HG02678 (cell line): ENCODE measurements at regions not wholly inside any gene's neighbourhood (a gene's known extent, or its start where the extent isn't known, plus 50 kb on each side); places are given as distances from the start of the nearest gene placed in this dataset.

Source experiments
- ATAC-seq: cut with Tn5 transposase; IDR thresholded peaks from one replicate; pipeline ENCODE4 v1.9.1; 2021; ENCODE audit warnings: mild to moderate bottlenecking, moderate library complexity; ENCODE audit not compliant: unreplicated experiment

DNA sequence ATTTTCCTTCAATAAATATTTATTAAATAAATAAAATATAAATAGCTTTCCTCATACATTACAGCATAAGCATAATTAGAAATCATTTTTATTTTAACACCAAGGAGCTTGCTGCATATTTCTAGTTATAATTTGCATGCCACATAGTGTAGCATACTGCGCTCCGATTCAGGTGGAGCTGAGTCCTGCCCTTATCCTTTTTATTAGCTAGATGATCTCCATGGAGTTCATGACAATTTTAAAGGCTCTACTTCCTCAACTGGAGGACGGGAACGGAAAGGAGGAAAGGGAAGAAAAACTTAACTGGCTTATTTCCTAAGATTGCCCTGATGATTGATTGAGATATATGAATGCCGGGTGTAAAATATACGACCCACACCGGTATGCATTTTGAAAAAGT lies 385.2 kb downstream of the PLK2 start:
- no peak for ATAC-seq

GRCh38 chr5:58074222-58074621 lies 385.7 kb downstream of the PLK2 start:
- no peak for ATAC-seq

GRCh38 chr5:58073243-58073642 lies 386.6 kb downstream of the PLK2 start:
- ATAC-seq = no peak

DNA sequence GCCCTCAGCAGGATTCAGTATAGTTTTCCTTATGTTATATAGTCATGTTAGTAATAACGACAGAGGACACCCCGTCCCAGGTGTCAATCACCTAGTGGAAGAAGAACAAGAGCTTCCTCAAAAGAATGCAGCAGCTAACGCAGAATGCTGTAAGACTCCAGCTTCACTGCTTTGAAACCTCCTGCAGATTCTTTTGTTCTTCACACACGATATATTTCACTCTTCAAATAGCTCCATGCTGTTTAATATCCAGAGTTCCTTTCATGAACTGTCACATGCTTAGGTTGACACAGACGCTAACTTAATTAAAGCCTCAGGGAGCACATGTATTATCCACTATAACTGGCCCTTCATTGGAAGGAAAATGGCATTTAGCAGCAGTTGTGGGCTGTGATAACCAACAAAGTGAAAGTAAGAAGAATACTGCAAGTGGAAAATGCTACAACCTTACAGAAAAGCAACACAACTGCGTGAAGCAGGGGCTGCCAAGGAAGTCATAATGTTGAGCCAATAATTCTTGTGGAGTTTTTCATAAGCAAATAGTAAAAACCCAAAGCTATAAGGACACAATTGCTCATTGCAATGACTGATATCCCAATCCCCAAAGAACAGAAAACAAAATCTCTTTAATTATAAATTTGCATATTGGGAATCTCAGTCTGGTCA lies 387.5 kb downstream of the PLK2 start:
- no peak for ATAC-seq

DNA sequence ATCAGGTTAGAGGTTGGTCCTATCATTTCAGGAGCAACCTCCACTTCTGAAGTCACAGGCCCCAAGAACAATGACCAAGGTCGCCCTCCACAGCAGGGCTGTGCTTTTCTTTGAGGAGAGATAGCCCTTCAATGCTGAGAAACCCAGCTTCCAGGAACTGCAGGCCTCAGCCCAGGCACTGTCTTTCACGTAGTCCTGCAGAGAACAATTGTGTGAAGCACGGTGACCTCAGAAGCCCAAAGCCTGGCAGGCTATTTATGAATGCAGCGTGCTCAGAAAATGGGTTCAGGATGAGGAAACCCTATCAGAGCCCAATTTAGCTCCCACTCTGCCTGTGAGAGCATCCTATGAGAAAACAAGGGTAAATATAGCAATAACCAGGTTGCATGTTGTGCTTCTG lies 388.3 kb downstream of the PLK2 start:
- ATAC-seq = no peak

GRCh38 chr5:58069846-58070245 lies 390.0 kb downstream of the PLK2 start:
- ATAC-seq = no peak

- no peak for ATAC-seq
Observed at GRCh38 chr5:58069016-58069705, 390.7 kb downstream of the PLK2 start.

DNA sequence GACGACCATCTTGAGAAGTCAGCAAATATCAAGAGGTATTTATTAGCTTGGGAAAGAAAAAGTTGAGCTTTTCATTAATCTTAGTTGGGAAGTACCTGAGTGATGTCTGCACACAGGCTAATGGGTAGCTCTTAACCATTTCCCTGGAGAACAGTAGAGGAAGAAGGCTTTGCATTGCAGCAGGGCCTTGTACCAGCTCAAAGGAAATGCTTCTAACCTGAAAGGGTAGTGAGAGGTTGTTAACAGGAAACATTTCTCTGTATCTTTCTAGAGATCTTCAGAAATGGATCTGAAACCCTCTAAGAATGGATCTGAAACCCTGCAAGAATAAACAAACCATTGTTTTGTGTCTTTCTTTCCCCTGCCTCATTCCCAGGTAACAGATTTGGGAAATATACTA lies 393.3 kb downstream of the PLK2 start:
- ATAC-seq = no peak

DNA sequence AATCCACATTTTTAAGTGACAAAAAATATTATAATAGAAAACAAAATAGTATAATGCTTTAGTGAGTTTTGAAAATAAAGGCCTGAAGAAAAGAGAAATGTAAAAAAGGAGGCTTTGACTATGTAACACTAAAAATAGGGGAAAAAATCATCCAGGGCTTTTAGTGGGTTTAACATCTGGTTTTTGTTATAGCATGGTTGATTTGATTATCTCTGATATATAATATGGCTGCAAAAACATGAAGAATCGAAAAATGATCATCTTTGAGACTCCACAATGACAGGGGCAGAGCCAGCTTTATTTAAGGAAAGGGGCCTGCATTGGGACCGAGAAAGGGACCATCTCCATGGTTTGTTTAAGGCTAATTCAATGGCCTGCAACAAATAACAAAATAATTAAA lies 393.8 kb downstream of the PLK2 start:
- no peak for ATAC-seq

DNA sequence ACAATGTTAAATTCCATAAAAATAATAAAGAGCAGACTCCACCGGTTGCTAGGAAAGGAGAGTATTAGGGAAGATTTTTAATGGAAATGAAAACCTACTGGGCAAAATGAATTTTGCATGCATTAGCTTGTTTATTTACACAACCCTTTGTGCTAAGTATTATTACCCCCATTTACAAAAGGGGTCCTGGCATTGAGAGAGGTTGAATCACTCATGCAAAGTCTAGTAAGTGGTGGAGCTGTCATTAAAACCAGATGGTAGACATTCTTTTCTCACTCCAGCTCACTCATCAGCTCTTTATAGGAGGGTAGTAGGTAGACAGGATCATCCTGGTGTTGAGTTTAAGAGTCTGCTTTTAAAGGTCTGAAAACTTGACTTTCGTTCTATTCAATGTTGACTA lies 395.1 kb downstream of the PLK2 start:
- no peak for ATAC-seq

DNA sequence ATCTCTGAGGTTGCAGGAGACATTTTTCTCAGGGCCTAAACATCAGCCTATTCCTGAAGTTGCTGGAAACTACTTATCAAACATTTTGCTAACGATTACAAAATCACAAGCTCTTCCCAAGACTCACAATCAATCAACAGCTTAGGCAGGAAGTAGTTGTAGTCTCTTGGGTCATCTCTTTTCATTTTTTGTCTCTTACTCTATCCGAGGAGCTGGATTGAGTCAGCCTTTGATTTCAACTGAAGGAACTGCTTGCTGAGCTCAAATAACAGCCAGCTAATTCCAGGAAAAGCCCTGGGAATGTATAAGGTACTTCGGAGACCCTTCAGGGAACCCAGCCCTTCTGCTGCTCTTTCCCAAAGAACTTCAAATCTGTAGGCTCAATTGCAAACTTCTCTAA lies 398.9 kb downstream of the PLK2 start:
- ATAC-seq = no peak

- ATAC-seq = no peak
Observed at GRCh38 chr5:58057324-58057723, 402.6 kb downstream of the PLK2 start.

DNA sequence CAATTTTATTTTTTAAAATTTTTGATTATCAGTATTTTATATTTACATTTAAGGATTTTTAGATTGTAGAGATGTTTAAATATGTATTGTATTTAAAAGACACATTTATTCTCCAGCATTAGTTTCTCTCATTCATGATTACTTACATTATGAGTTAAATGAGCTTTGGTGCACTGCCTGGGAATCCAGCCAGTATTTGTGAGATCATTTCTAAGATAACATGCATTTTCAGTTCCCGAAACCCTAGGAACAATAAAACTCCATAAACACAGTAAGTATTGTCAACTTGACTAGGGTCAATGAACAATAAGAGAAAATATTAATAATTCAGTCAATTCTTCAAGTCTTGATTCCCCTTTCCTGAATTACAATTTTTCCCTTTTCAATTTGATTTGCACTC lies 403.3 kb downstream of the PLK2 start:
- no peak for ATAC-seq

DNA sequence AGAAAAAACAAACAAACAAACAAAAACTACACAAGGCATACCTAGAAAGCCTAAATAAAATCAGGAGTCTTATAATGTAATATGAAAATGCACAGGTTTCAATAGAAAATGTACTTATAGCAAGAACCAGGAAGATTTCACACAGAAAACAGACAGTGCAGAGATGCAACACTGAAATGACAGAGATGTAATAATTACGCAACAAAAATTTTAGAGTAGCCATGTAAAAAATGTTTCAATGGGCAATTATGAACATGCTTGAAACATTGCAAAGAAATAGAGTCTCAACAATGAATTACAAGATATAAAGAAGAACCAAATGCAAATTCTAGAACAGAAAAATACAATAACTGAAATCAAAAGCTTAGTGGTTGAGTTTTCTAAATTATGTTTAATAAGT lies 405.9 kb downstream of the PLK2 start:
- no peak for ATAC-seq

DNA sequence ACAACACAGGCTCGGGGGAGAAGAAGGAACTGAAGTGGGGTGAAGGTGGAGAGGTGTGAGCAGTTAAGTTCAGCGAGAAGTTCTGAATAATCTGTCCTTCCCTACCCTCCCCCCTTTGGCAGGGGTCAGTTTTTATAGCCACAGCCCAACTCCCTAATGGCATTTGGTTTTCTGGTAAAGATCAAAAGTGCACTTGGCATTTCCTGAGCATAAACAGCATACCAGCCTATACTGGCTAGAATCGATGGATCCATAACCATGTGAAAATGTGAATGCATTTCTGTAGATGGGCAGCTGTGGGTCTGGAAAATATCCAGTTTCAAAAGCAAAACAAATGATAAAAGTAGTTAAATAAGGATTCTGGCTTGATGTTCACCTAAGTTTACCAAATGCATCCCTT lies 410.9 kb downstream of the PLK2 start:
- ATAC-seq = no peak

DNA sequence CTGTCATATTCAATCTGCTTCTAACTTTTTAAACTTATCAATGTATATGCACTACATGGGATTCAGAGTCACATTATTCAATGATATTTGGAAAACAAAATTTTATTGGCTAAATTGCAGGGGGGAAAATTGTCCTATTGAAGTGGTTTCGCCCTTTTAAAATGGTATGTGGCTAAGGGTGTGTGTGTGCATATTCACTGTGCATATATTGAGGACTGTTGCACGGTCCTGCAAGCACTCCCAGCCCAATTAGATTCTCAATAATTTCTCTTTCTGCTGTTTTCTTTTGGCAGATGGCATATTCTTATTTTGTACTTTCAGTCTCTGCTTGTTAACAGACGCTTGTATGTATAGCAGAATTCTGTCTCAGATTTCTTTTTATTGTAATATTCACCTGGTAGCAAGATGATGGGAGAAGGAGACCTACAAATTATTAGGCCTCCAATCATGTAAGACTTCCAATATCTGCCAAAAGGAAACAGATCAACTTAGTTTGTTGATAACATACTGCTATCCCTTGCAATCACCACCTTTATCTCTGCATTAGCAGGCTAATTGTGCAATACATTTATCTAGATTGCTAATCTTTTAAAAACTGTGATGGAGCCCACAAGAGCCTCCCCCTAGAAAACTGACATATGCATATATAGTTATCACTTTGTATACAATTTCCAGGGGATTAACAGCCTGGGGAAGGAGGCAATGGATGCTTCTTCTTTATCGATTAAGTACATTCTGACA lies 411.5 kb downstream of the PLK2 start:
- ATAC-seq = no peak

GRCh38 chr5:58046371-58046770 lies 413.5 kb downstream of the PLK2 start:
- no peak for ATAC-seq

DNA sequence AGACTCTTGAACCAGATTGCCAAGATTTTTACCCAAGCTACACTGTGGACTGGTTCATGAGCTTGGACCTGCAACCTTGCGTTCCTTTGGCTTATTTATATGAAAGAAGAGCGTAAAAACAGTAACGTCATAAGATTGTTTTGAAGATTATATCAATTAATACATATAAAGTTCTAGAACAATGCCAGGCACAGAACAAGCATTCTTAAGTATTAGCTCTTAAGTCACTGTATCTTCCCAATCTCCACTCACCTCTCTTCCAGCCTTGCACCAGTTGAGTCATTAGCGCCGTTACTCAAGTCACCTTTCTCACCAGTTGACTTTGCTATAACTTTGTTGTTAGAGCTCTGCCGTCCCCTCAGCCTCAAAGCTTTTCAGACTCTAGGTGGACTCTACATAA lies 415.7 kb downstream of the PLK2 start:
- no peak for ATAC-seq

- no peak for ATAC-seq
Observed at GRCh38 chr5:58043032-58043945, 416.6 kb downstream of the PLK2 start.

- no peak for ATAC-seq
Observed at GRCh38 chr5:58041884-58042283, 418.0 kb downstream of the PLK2 start.

DNA sequence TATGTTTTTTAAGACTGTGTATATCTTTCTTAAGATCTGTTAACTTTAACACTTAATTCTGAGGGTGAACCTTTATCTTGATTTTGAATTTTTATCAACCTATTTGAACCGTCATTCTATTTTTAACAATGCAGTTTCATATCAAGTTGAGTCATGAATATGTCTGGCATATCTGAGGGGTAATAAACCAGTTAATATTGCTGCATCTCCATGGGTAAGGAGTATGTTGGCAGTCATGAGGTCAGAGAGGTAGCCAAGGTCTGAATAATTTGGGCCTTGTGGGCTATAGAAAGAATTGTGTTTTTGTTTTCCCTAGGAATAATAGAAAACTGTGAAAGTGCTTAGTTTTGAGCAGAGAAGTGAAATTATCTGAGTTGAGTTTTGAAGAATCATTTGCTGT lies 419.0 kb downstream of the PLK2 start:
- ATAC-seq = no peak
